OCI-LY7 (cell line): ENCODE measurements at regions not wholly inside any gene's neighbourhood (a gene's known extent, or its start where the extent isn't known, plus 50 kb on each side); places are given as distances from the start of the nearest gene placed in this dataset.
"Not testable (repeated sequence)": the region's sequence is repeated elsewhere in the genome, so short reads cannot be mapped to it uniquely, and the experiment has no call there.

ENCODE experiments used
- BruUV-seq: library from RNA; stranded (reverse); fragments of 400-500 nt; replicated peaks from 2 replicates; lab custom pipeline; 2021; lab: Mats Ljungman, UMichigan
- CTCF ChIA-PET: fragments of 300-600 bp; sonication (Branson Sonifier 250); formaldehyde crosslinking; loops from one replicate; lab custom pipeline; 2022; ENCODE audit warnings: antibody characterized with exemption; ENCODE audit not compliant: unreplicated experiment; lab: Charles Lee
- POLR2A ChIA-PET: fragments of 300-600 bp; sonication (Branson Sonifier 250); formaldehyde crosslinking; loops from one replicate; lab custom pipeline; 2022; ENCODE audit warnings: antibody characterized with exemption; lab: Charles Lee
- DNase-seq: peaks from one replicate; pipeline ENCODE4 v3.0.0-alpha.2; 2015; ENCODE audit warnings: low spot score
- H2AFZ ChIP-seq: fragments of 200-600 bp; sonication (generic), shearing (Covaris generic); 2 replicates; pipeline ENCODE4 v1.6.1; 2014; ENCODE audit warnings: mild to moderate bottlenecking, antibody characterized with exemption, low read length, moderate library complexity
- H3K27ac ChIP-seq: fragments of 200-600 bp; sonication (generic); 2 replicates; pipeline ENCODE4 v1.5.1; 2014; ENCODE audit warnings: mixed run types, low read depth, mild to moderate bottlenecking, moderate library complexity, low read length, inconsistent platforms; ENCODE audit not compliant: poor library complexity, severe bottlenecking
- H3K36me3 ChIP-seq: fragments of 200-600 bp; sonication (generic); 2 replicates; pipeline ENCODE4 v1.6.1; 2014; ENCODE audit warnings: mild to moderate bottlenecking, antibody characterized with exemption, low read length, moderate library complexity, mixed read lengths; ENCODE audit not compliant: insufficient read depth
- H3K4me1 ChIP-seq: fragments of 200-600 bp; sonication (generic); 2 replicates; pipeline ENCODE4 v1.5.1; 2014; ENCODE audit warnings: mild to moderate bottlenecking, low read length; ENCODE audit not compliant: insufficient read depth, poor library complexity, severe bottlenecking
- H3K4me2 ChIP-seq: fragments of 200-600 bp; sonication (generic); 2 replicates; pipeline ENCODE4 v1.6.1; 2014; ENCODE audit warnings: mild to moderate bottlenecking, low read length
- H3K4me3 ChIP-seq: fragments of 200-600 bp; sonication (generic); 2 replicates; pipeline ENCODE4 v1.5.1; 2014; ENCODE audit warnings: mild to moderate bottlenecking, low read depth, low read length; ENCODE audit not compliant: poor library complexity, severe bottlenecking
- H3K79me2 ChIP-seq: fragments of 200-600 bp; sonication (generic); 2 replicates; pipeline ENCODE4 v1.6.1; 2016; ENCODE audit warnings: low read depth, mild to moderate bottlenecking, low read length, moderate library complexity, mixed read lengths; ENCODE audit not compliant: insufficient read depth
- H3K9me2 ChIP-seq: fragments of 200-600 bp; sonication (generic); 2 replicates; pipeline ENCODE4 v1.6.1; 2016; ENCODE audit warnings: mild to moderate bottlenecking, low read length, mixed read lengths; ENCODE audit not compliant: insufficient read depth
- H3K9me3 ChIP-seq: fragments of 200-600 bp; sonication (generic); 2 replicates; pipeline ENCODE4 v1.6.1; 2014; ENCODE audit warnings: mild to moderate bottlenecking, mixed run types, low read length, mixed read lengths
- H4K20me1 ChIP-seq: fragments of 200-600 bp; sonication (generic); 2 replicates; pipeline ENCODE4 v1.6.1; 2014; ENCODE audit warnings: mild to moderate bottlenecking, antibody characterized with exemption, low read length, moderate library complexity, mixed read lengths; ENCODE audit not compliant: insufficient read depth
- EZH2phosphoT487 ChIP-seq: fragments of 200-600 bp; sonication (generic); IDR thresholded peaks from 2 replicates; pipeline ENCODE4 v1.6.1; 2018; ENCODE audit warnings: low read depth, borderline replicate concordance, mild to moderate bottlenecking, mixed run types, antibody characterized with exemption, low read length, moderate library complexity, mixed read lengths
- intact Hi-C: fragments of 100-400 bp; cut with micrococcal nuclease; formaldehyde crosslinking; loops from one replicate; pipeline ENCODE4 v1.10.0; 2022; ENCODE audit not compliant: unreplicated experiment
- TF ChIP-seq, protein P1 (sequence below): fragments of 200-600 bp; sonication (generic); conservative IDR thresholded peaks from 2 replicates; pipeline ENCODE4 v1.5.1; 2014; ENCODE audit warnings: mild to moderate bottlenecking, antibody characterized with exemption, low read length, moderate library complexity, mixed read lengths

DNA sequence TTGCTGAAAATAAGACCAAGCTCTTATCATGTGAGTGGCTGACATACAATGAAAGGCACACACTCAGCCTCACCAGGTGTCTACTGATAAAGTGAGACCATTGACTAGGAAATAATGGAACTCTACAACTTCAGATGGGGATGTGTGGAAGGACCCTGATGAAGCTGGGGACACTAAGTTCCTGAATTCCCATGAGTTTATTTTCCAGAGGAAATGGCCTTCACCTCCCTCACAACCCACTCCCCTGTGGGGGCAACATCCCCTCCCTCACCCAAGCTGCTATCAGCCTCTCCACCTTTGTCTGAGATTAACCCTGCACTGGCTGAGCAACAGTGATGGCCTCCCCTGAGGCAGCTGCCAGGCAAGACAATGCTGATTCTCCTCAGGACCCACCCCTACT is 55.2 kb upstream of the SMARCAD1 start:
- intact Hi-C loops, result no loop called here
- no peaks in the 10 kb centered on the region for H3K36me3 ChIP-seq
- no peak overlapping the region for H3K27ac ChIP-seq
- H3K4me1 ChIP-seq, result no peaks in the 10 kb centered on the region
- TF ChIP-seq, protein P1, sequence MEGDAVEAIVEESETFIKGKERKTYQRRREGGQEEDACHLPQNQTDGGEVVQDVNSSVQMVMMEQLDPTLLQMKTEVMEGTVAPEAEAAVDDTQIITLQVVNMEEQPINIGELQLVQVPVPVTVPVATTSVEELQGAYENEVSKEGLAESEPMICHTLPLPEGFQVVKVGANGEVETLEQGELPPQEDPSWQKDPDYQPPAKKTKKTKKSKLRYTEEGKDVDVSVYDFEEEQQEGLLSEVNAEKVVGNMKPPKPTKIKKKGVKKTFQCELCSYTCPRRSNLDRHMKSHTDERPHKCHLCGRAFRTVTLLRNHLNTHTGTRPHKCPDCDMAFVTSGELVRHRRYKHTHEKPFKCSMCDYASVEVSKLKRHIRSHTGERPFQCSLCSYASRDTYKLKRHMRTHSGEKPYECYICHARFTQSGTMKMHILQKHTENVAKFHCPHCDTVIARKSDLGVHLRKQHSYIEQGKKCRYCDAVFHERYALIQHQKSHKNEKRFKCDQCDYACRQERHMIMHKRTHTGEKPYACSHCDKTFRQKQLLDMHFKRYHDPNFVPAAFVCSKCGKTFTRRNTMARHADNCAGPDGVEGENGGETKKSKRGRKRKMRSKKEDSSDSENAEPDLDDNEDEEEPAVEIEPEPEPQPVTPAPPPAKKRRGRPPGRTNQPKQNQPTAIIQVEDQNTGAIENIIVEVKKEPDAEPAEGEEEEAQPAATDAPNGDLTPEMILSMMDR, result no peak
- TF ChIP-seq EZH2phosphoT487, result no peak
- no peak for DNase-seq
- no peaks in the 10 kb centered on the region for H3K79me2 ChIP-seq
- ChIA-PET CTCF (no interaction called here), POLR2A (no interaction called here)
- no peak overlapping the region for H3K4me3 ChIP-seq
- H3K4me2 ChIP-seq, result no peak overlapping the region
- no peaks in the 10 kb centered on the region for H3K9me3 ChIP-seq
- no peaks in the 10 kb centered on the region for H3K9me2 ChIP-seq
- BruUV-seq, result no TSS peak
- no peak overlapping the region for H2AFZ ChIP-seq
- H4K20me1 ChIP-seq, result no peaks in the 10 kb centered on the region

DNA sequence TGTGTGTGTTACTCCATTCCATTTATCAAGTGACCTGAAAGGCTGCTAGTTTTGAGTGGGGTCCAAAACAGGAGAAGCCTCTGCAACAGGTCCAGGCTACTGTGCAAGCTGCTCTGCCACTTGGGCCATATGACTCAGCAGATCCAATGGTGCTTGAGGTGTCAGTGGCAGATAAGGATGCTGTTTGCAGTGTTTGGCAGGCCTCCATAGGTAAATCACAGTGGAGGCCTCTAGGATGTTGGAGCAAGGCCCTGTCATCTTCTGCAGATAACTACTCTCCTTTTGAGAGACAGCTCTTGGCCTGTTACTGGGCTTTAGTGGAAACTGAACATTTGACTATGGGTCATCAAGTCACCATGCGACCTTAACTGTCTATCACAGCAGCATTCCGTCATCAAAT is 52.3 kb upstream of the SMARCAD1 start:
- CTCF ChIA-PET, POLR2A ChIA-PET, H3K27ac ChIP-seq, BruUV-seq, H3K36me3 ChIP-seq, H3K4me2 ChIP-seq, intact Hi-C loops, H3K4me3 ChIP-seq, H3K9me2 ChIP-seq, H3K79me2 ChIP-seq, H3K9me3 ChIP-seq, DNase-seq, H2AFZ ChIP-seq, H3K4me1 ChIP-seq, H4K20me1 ChIP-seq: not testable (repeated sequence)

DNA sequence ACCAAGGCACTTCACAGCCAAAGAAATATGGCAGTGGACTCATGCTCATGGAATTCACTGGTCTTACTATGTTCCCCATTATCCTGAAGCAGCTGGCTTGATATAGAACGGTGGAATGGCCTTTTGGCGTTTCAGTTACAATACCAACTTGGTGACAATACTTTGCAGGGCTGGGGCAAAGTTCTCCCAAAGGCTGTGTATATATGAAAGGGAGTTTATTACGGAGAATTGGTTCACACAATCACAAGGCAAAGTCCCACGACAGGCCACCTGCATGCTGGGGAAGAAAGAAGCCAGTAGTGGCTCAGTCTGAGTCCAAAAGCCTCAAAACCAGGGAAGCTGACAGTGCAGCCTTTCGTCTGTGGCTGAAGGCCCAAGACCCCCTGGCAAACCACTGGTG is 50.8 kb upstream of the SMARCAD1 start:
- DNase-seq, result no peak
- ChIA-PET POLR2A (no interaction called here), CTCF (no interaction called here)
- intact Hi-C loops, result no loop called here
- no peaks in the 10 kb centered on the region for H3K79me2 ChIP-seq
- H3K4me2 ChIP-seq, result no peak overlapping the region
- H3K9me3 ChIP-seq, result no peaks in the 10 kb centered on the region
- TF ChIP-seq, protein P1, result no peak
- no peak for TF ChIP-seq EZH2phosphoT487
- no peak overlapping the region for H2AFZ ChIP-seq
- no TSS peak for BruUV-seq
- no peaks in the 10 kb centered on the region for H3K9me2 ChIP-seq
- no peak overlapping the region for H3K27ac ChIP-seq
- no peaks in the 10 kb centered on the region for H4K20me1 ChIP-seq
- H3K4me1 ChIP-seq, result no peaks in the 10 kb centered on the region
- H3K4me3 ChIP-seq, result no peak overlapping the region
- H3K36me3 ChIP-seq, result no peaks in the 10 kb centered on the region
